Stimulated activated CD4-positive, alpha-beta T cell treated with anti-CD3 and anti-CD28 coated beads, Interleukin-12 subunit alpha, Interleukin-12 subunit beta, amount 100 ng/mL, for 24 hours (primary cell): ENCODE measurements at regions not wholly inside any gene's neighbourhood (a gene's known extent, or its start where the extent isn't known, plus 50 kb on each side); places are given as distances from the start of the nearest gene placed in this dataset.

Source experiments
- DNase-seq, 2 experiments: peaks; one replicate each; pipeline ENCODE4 v3.0.0-alpha.2; 2020; ENCODE audit warnings: low read depth in 2 of 2

DNA sequence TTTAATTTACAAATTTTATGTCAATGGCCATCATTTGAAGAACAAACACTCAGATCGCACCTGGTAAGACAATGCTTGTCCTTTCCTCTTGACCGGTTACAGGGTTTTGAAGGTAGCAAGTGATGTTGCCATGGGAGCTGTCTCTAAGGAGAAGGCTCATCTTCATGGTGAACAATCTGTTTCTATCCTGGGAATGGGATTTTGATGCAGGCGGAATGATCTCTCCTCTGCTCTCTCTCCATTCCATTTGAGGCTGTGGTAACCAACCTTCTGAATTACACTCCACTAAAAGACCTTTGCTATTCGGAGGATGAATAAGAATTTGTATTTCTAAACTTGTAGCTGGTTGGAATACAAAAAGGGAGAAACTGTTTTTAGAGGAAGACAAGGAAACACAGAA, 57.9 kb upstream of the SLC5A9 start:
- DNase-seq, result no peak

DNA sequence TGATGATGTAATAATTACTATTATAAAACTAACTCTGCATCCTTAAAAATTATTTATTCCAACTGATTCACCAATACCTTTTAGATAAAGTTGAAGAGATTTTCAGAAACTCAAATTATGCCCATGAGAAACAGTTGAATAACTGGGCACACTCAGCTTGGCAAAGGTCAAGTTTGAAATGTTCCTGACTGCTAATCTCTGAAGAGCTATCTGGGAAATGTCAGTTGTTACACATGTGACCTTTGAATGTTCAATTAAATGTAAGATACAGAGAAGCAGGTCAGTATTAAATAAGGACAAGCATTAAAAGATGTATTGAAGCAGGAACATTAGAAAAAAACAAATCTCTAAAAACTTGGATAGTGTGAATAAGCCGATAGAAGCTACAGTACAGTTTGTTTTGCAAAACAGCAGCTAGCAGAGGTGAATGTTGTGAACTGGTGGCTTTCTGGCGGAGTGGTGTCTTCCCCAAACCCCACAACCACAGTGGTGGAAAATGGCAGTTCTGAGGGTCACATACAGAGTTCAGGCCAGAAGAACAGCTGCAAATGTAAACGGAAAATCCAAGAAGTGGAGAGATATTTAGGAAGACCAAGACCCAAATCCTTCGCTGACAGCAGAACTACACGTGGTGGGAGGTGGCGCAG, 61.9 kb upstream of the SLC5A9 start:
- DNase-seq, result no peak

DNA sequence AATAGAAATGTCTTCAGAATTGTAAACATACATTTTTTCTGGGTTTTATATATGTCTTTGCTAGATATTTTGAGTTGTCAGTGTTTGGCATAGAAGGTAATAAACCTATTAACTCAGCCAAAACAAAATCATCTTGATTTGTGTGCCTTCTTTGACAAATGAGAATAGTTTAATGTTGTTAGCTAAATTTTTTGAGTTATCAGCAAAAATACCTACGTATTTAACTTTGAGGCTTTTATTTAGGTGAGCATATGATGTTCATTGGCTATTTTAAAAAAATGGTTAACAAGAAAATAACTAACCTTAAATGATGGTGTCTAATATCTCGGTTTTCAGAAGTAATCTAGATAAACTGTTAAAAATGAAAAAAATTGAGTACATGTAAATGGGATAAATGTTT, 83.2 kb upstream of the SLC5A9 start:
- DNase-seq, result no peak

GRCh38 chr1:48127735-48128685, 94.5 kb upstream of the SLC5A9 start:
- no peak for DNase-seq

GRCh38 chr1:48123647-48124046, 98.9 kb upstream of the SLC5A9 start:
- no peak for DNase-seq

DNA sequence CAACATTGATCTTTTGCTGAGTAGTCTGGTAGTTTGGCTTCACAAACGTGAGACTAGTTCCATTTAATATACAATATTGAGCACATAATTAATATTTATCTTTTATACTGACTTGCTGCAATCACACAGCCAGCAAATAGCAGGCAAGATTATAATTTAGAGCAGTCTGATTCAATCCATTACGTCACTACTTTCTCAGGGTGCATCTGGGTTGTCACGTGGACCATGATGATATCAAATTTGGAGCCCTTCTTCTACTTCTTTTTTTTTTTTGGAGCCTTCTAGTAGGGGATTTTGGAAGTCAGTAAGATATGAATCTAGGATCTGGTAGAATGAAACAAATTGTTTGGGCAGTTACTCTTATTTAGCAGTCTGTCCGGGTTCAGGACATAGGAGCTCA, 100.6 kb upstream of the SLC5A9 start:
- DNase-seq, result no peak

GRCh38 chr1:48120621-48121020, 101.9 kb upstream of the SLC5A9 start:
- no peak for DNase-seq

DNA sequence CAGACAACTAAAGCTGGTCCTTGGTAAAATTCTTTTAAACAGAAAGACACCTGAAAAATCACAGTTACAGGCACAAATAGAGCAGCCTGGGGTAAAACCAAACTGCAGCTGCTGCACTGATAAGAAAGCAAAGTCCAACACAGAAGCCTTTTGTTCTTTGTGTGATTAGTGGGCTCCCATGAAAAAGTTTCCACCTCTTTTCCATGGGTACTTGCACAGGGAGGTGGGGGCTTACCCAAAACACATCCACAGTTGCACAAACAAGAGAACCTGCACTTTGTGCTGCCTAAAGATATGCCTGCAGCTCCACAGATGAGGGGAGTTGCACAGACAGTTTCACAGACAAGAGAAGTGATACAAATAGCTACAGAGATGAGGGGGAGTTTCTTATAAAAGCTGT, 106.7 kb upstream of the SLC5A9 start:
- no peak for DNase-seq

- DNase-seq, result no peak
These were observed 107.7 kb upstream of the SLC5A9 start for GRCh38 chr1:48114596-48115382.

DNA sequence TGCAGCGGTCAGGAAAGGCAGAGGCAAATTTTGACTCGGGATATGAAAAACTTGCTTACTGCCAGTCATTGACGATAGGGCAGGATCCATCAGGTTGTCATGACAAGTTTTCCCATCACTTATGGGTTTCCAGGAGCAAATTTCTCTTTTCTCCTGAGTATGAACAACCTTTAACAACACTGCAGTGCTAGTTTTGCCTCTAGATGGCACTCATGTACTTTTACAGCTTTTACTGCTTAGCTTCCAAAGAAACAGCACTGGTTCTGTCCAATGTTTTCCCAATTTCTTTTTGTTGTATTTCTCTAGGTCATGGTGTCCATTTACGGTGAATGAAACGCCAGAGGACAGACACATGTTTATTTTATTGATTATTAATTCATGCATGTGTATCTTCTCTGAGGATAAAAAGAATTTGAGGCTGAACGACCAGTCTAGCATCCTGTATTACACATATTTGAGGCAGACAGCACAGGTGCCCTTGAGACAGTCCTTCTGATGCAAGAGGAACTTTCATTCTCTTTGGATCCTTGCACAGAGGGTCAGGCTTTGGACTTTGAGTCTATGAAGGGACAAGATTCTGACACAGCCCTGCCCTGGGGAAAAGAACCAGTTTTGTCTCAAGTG, 112.3 kb upstream of the TRABD2B start:
- no peak for DNase-seq

GRCh38 chr1:48107516-48107915, 110.3 kb upstream of the TRABD2B start:
- DNase-seq, result no peak

DNA sequence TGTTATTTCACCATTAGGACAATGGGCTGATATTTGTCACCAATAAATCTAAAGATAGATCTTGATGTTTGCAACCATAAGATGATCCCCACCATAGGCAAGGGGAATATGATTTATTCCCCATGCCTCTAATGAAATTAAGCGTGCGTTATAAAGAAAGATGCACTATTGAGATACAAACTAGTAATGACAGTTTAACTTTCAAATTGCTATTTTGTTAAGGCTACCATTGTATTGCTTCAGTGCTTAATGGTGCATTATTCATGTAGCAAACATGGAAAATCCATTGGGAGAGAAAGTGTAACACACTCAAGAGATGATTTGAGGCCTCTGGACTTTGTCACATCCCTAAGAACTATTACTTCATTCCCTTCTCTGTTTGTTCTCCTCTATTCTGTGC, 108.9 kb upstream of the TRABD2B start:
- DNase-seq, result no peak

GRCh38 chr1:48105165-48105564, 108.0 kb upstream of the TRABD2B start:
- DNase-seq, result no peak

DNA sequence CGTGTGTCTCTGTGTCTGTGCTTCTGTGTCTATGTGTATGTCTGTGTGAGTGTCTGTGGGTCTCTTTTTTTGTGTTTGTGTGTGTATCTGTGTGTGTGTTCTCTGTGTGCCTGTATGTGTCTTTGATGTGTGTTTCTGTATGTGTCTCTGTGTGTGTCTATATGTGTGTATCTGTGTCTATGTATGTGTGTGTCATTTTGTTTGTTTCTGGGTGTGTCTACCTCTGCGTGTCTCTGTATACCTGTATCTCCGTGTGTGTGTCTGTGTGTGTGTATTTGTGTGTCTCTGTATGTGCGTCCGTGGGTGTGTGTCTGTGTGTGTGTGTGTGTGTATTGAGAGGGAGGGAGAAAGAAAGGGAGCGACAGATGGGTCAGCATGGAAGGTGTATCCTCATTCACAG, 106.3 kb upstream of the TRABD2B start:
- DNase-seq, result no peak

GRCh38 chr1:48102766-48103165, 105.6 kb upstream of the TRABD2B start:
- no peak for DNase-seq

GRCh38 chr1:48099072-48099773, 102.0 kb upstream of the TRABD2B start:
- DNase-seq, result no peak

DNA sequence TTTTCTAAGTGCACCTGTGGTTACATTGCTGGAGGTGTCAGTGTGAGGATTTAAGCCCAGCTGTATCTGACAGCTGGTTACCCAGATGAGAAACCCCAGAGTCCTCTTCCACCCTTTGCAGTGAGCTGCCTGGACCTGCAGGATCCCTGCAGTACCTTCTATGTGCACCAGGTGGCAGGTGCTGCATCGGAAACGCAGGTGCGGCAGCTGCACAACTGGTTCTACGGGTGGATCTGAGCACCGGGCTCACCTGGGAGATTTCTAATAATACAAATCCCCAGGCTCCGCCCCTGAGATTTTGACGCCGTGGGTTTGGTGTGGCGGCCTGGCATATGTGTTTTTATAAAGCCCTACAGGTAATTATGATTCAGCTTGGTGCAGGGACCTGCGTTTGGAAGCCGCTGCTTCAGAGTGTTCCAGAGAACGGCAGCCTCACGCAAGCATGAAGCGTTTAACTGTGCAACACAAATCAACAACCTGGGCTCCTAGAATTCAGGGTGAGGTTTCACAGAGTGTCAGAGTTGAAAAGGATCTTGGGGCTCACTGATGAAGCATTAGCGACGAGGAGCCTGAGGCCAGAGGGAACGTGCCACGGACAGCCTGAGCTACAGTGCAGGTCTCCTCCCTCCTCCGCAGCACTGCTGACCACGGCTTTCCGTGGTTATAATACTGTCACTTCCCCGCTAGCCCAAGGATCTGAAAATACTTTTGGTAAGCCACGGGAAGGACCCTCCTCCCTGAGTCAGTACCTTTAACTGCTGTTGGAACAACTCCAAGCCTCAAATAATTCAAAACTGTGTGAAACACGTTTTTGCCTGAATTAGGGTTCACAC, 96.7 kb upstream of the TRABD2B start:
- DNase-seq, result peak; percentile 51 to 72

GRCh38 chr1:48093147-48093546, 96.0 kb upstream of the TRABD2B start:
- no peak for DNase-seq

DNA sequence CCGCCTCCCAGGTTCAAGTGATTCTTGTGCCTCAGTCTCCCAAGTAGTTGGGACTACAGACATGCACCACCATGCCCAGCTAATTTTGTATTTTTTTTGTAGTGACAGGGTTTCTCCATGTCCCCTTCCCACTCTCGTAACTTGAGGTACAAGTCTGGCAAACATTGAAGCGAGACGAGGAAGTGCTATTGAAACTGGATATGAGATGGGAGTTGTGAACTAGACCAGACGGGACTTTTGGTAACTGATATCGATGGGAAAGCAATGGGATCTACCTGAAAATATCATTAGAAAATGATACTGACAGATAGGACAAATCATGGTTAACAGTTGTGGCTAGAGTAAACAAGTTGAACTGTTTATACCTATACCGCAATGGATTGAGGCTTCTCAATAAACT, 95.2 kb upstream of the TRABD2B start:
- DNase-seq, result no peak

DNA sequence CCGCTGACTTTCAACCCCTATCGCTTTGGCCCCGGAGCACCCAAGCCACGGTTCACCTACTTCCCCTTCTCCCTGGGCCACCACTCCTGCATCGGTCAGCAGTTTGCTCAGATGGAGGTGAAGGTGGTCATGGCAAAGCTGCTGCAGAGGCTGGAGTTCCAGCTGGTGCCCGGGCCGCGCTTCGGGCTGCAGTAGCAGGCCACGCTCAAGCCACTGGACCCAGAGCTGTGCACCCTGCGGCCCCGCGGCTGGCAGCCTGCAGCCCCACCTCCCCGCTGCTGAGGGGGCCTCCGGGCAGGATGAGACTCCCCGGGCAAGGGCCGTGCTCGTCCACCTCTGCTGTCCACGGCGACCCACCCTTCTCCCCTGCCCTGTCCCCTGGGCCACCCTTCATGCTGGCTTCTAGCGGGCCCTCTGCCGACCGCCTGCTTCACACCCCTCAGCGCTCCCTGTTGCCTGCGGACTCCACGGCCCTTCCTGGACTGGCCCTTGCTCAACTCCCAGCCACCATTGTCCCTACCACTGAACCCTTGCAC, 92.2 kb upstream of the TRABD2B start:
- no peak for DNase-seq
